Astrocyte (in vitro differentiated cells and primary cell): ENCODE measurements at regions not wholly inside any gene's neighbourhood (a gene's known extent, or its start where the extent isn't known, plus 50 kb on each side); places are given as distances from the start of the nearest gene placed in this dataset.
A peak's percentile ranks its signal among the peaks of the same experiment; 100 is the strongest.

Experiments
- DNase-seq: peaks from one replicate; pipeline ENCODE4 v3.0.0-alpha.2; 2010; ENCODE audit warnings: low read depth
- FAIRE-seq: peaks from 2 replicates; lab custom pipeline; 2011; peaks lifted over from hg19 to GRCh38; lab: Jason Lieb, UNC
- H2AFZ ChIP-seq: 2 replicates; pipeline ENCODE4 v1.6.0; 2012; ENCODE audit warnings: low read depth, low read length, inconsistent platforms
- H3K27ac ChIP-seq: 2 replicates; pipeline ENCODE4 v1.5.1; 2011; ENCODE audit warnings: low read depth, low read length, inconsistent platforms
- H3K27me3 ChIP-seq: 2 replicates; pipeline ENCODE4 v1.6.0; 2011; ENCODE audit warnings: low read length, inconsistent platforms; ENCODE audit not compliant: insufficient read depth
- H3K36me3 ChIP-seq: 2 replicates; pipeline ENCODE4 v1.5.1; 2011; ENCODE audit warnings: low read length, inconsistent platforms; ENCODE audit not compliant: insufficient read depth
- H3K4me1 ChIP-seq: 2 replicates; pipeline ENCODE4 v1.5.1; 2011; ENCODE audit warnings: low read length, inconsistent platforms; ENCODE audit not compliant: insufficient read depth
- H3K4me2 ChIP-seq: 2 replicates; pipeline ENCODE4 v1.6.0; 2012; ENCODE audit warnings: low read length, inconsistent platforms
- H3K4me3 ChIP-seq: 2 replicates; pipeline ENCODE4 v1.5.1; 2011; ENCODE audit warnings: low read depth, mild to moderate bottlenecking, low read length, inconsistent platforms; ENCODE audit not compliant: insufficient read depth
- H3K79me2 ChIP-seq: 2 replicates; pipeline ENCODE4 v1.6.0; 2012; ENCODE audit warnings: mild to moderate bottlenecking, low read length, inconsistent platforms; ENCODE audit not compliant: insufficient read depth
- H3K9ac ChIP-seq: 2 replicates; pipeline ENCODE4 v1.6.0; 2012; ENCODE audit warnings: mild to moderate bottlenecking, low read length, inconsistent platforms
- H3K9me3 ChIP-seq: 2 replicates; pipeline ENCODE4 v1.5.1; 2012; ENCODE audit warnings: low read depth, mild to moderate bottlenecking, low read length, inconsistent platforms; ENCODE audit not compliant: insufficient read depth
- H4K20me1 ChIP-seq: 2 replicates; pipeline ENCODE4 v1.6.0; 2012; ENCODE audit warnings: low read length, inconsistent platforms; ENCODE audit not compliant: insufficient read depth
- H3K27ac Mint-ChIP-seq: one replicate; pipeline ENCODE4 v1.8.0; 2021; ENCODE audit warnings: mild to moderate bottlenecking, mixed read lengths; ENCODE audit not compliant: unreplicated experiment
- H3K27me3 Mint-ChIP-seq: one replicate; pipeline ENCODE4 v1.8.0; 2021; ENCODE audit warnings: low read depth, mixed read lengths; ENCODE audit not compliant: unreplicated experiment
- H3K36me3 Mint-ChIP-seq: one replicate; pipeline ENCODE4 v1.8.0; 2021; ENCODE audit warnings: low read depth, mixed read lengths; ENCODE audit not compliant: unreplicated experiment
- H3K4me1 Mint-ChIP-seq: one replicate; pipeline ENCODE4 v1.8.0; 2021; ENCODE audit warnings: low read depth, mixed read lengths; ENCODE audit not compliant: unreplicated experiment
- H3K4me3 Mint-ChIP-seq: one replicate; pipeline ENCODE4 v1.8.0; 2021; ENCODE audit warnings: mild to moderate bottlenecking, moderate library complexity, mixed read lengths; ENCODE audit not compliant: unreplicated experiment
- H3K9me3 Mint-ChIP-seq: one replicate; pipeline ENCODE4 v1.8.0; 2021; ENCODE audit warnings: mild to moderate bottlenecking, mixed read lengths; ENCODE audit not compliant: unreplicated experiment
- CTCF ChIP-seq: IDR thresholded peaks from 2 replicates; pipeline ENCODE4 v1.5.1; 2011; ENCODE audit warnings: low read depth, mild to moderate bottlenecking, inconsistent platforms, low read length, moderate library complexity; ENCODE audit not compliant: insufficient read depth
- EZH2 ChIP-seq: IDR thresholded peaks from 2 replicates; pipeline ENCODE4 v1.6.1; 2012; ENCODE audit warnings: mild to moderate bottlenecking, low read length, inconsistent platforms; ENCODE audit not compliant: insufficient read depth

GRCh38 chr2:104051766-104052165 is 802.1 kb upstream of the POU3F3 start:
- H3K36me3 ChIP-seq = no peaks in the 10 kb centered on the region
- H3K9me3 Mint-ChIP-seq = peaks cover 2% of the 10 kb centered on the region
- no peaks in the 10 kb centered on the region for H4K20me1 ChIP-seq
- H3K27ac ChIP-seq = no peak overlapping the region
- FAIRE-seq = no peak
- TF ChIP-seq EZH2 (no peak), CTCF (no peak)
- DNase-seq = no peak
- H3K27ac Mint-ChIP-seq = no peak overlapping the region
- H3K27me3 ChIP-seq = no peaks in the 10 kb centered on the region
- H3K4me1 Mint-ChIP-seq = no peaks in the 10 kb centered on the region
- H3K4me3 ChIP-seq = no peak overlapping the region
- no peak overlapping the region for H2AFZ ChIP-seq
- no peak overlapping the region for H3K4me3 Mint-ChIP-seq
- H3K9ac ChIP-seq = peak overlapping the region; percentile 33
- H3K4me2 ChIP-seq = peak overlapping the region; percentile 60
- no peaks in the 10 kb centered on the region for H3K4me1 ChIP-seq
- peaks cover 6% of the 10 kb centered on the region for H3K27me3 Mint-ChIP-seq
- no peaks in the 10 kb centered on the region for H3K79me2 ChIP-seq
- H3K9me3 ChIP-seq = no peaks in the 10 kb centered on the region
- no peaks in the 10 kb centered on the region for H3K36me3 Mint-ChIP-seq

GRCh38 chr2:104052356-104052755 is 801.6 kb upstream of the POU3F3 start:
- peak overlapping the region; percentile 60 for H3K4me2 ChIP-seq
- no peaks in the 10 kb centered on the region for H3K36me3 Mint-ChIP-seq
- H3K27ac ChIP-seq = no peak overlapping the region
- H3K9me3 ChIP-seq = no peaks in the 10 kb centered on the region
- no peak overlapping the region for H3K4me3 Mint-ChIP-seq
- no peak for DNase-seq
- H2AFZ ChIP-seq = no peak overlapping the region
- H3K9ac ChIP-seq = no peak overlapping the region
- no peak for TF ChIP-seq CTCF
- no peak for TF ChIP-seq EZH2
- peaks cover 6% of the 10 kb centered on the region for H3K27me3 Mint-ChIP-seq
- H3K4me1 Mint-ChIP-seq = peaks cover 2% of the 10 kb centered on the region
- no peak overlapping the region for H3K27ac Mint-ChIP-seq
- peaks cover 2% of the 10 kb centered on the region for H3K9me3 Mint-ChIP-seq
- no peak for FAIRE-seq
- no peak overlapping the region for H3K4me3 ChIP-seq
- H3K36me3 ChIP-seq = no peaks in the 10 kb centered on the region
- no peaks in the 10 kb centered on the region for H3K4me1 ChIP-seq
- H3K79me2 ChIP-seq = no peaks in the 10 kb centered on the region
- H4K20me1 ChIP-seq = no peaks in the 10 kb centered on the region
- H3K27me3 ChIP-seq = no peaks in the 10 kb centered on the region

GRCh38 chr2:104056451-104056850 is 797.5 kb upstream of the POU3F3 start:
- Histone ChIP-seq H4K20me1 (no peaks in the 10 kb centered on the region), H3K36me3 (no peaks in the 10 kb centered on the region), H3K27ac (no peak overlapping the region), H3K9me3 (no peaks in the 10 kb centered on the region), H3K4me1 (no peaks in the 10 kb centered on the region), H3K27me3 (no peaks in the 10 kb centered on the region), H3K79me2 (no peaks in the 10 kb centered on the region), H3K4me3 (no peak overlapping the region), H2AFZ (no peak overlapping the region), H3K4me2 (no peak overlapping the region), H3K9ac (no peak overlapping the region)
- Mint-ChIP-seq H3K4me1 (peaks cover 8% of the 10 kb centered on the region), H3K9me3 (peaks cover 4% of the 10 kb centered on the region), H3K36me3 (no peaks in the 10 kb centered on the region), H3K27me3 (peaks cover 6% of the 10 kb centered on the region), H3K4me3 (no peak overlapping the region), H3K27ac (no peak overlapping the region)
- TF ChIP-seq EZH2 = no peak
- no peak for TF ChIP-seq CTCF
- FAIRE-seq (no peak), DNase-seq (no peak)
